Peyer's patch (tissue), 4 donors: ENCODE measurements at regions not wholly inside any gene's neighbourhood (a gene's known extent, or its start where the extent isn't known, plus 50 kb on each side); places are given as distances from the start of the nearest gene placed in this dataset.

Experiments used
- DNase-seq, 3 donors: peaks; one replicate each; pipeline ENCODE4 v3.0.0-alpha.2; 2017 to 2019
- H3K27ac ChIP-seq, 4 donors: fragments of 200-600 bp; sonication (generic); one replicate each; pipeline ENCODE4 v1.5.1; 2016 to 2019
- H3K27me3 ChIP-seq, 2 donors: fragments of 200-600 bp; sonication (generic); one replicate each; pipeline ENCODE4 v1.5.1; 2019
- H3K36me3 ChIP-seq, 3 donors: fragments of 200-600 bp; sonication (generic); one replicate each; pipeline ENCODE4 v1.5.1; 2016 to 2019
- H3K4me1 ChIP-seq, 4 donors: fragments of 200-600 bp; sonication (generic); one replicate each; pipeline ENCODE4 v1.5.1; 2016 to 2019
- H3K4me3 ChIP-seq, 4 donors: fragments of 200-600 bp; sonication (generic); 1 replicate in 3 of 4; 2 replicates in 1 of 4; pipeline ENCODE4 v1.5.1; 2016 to 2019; ENCODE audit warnings: mild to moderate bottlenecking in 1 of 4
- H3K9me3 ChIP-seq, 4 donors: fragments of 200-600 bp; sonication (generic); one replicate each; pipeline ENCODE4 v1.5.1; 2016 to 2019; ENCODE audit warnings: mild to moderate bottlenecking in 1 of 4
- CTCF ChIP-seq, 6 experiments: fragments of 450-650 bp in 4 of 6; fragments of 200-600 bp in 2 of 6; sonication (generic) in 1 of 6; IDR thresholded peaks; one replicate each; pipeline ENCODE4 v1.5.1; 2017 to 2019; ENCODE audit warnings: antibody characterized with exemption in 6 of 6, mild to moderate bottlenecking in 3 of 6, moderate library complexity in 1 of 6
- POLR2A ChIP-seq, 2 donors: fragments of 450-650 bp; IDR thresholded peaks; one replicate each; pipeline ENCODE4 v1.5.1; 2017; ENCODE audit warnings: antibody characterized with exemption in 2 of 2, mild to moderate bottlenecking in 2 of 2, moderate library complexity in 2 of 2

GRCh38 chr6:150702675-150703074 lies 103.0 kb downstream of the PLEKHG1 start:
- TF ChIP-seq POLR2A (IDR thresholded peaks at IDR 0.05) (no peak), CTCF (IDR thresholded peaks at IDR 0.05) (no peak)
- no peaks in the 10 kb centered on the region for H3K9me3 ChIP-seq
- H3K27ac ChIP-seq = peak overlapping the region in 1 of 4 donors; percentile 35
- DNase-seq = peak in 2 of 3 donors; percentile 50 to 61
- H3K4me1 ChIP-seq = no peaks in the 10 kb centered on the region
- no peaks in the 10 kb centered on the region for H3K36me3 ChIP-seq
- H3K27me3 ChIP-seq = no peaks in the 10 kb centered on the region
- H3K4me3 ChIP-seq = no peak overlapping the region

- no peaks in the 10 kb centered on the region for H3K27me3 ChIP-seq
- H3K27ac ChIP-seq = no peak overlapping the region
- no peak overlapping the region for H3K4me3 ChIP-seq
- H3K9me3 ChIP-seq = no peaks in the 10 kb centered on the region
- H3K36me3 ChIP-seq = no peaks in the 10 kb centered on the region
- TF ChIP-seq POLR2A (IDR thresholded peaks at IDR 0.05) (no peak), CTCF (IDR thresholded peaks at IDR 0.05) (no peak)
- H3K4me1 ChIP-seq = no peaks in the 10 kb centered on the region
- DNase-seq = no peak
These were observed 104.9 kb downstream of the PLEKHG1 start for GRCh38 chr6:150704447-150705192.

- Histone ChIP-seq H3K27me3 (no peaks in the 10 kb centered on the region), H3K9me3 (no peaks in the 10 kb centered on the region), H3K36me3 (no peaks in the 10 kb centered on the region), H3K4me3 (no peak overlapping the region), H3K27ac (no peak overlapping the region), H3K4me1 (peaks cover 0 to 1% (median 0%) of the 10 kb centered on the region in 4 donors)
- DNase-seq = no peak
- TF ChIP-seq CTCF (IDR thresholded peaks at IDR 0.05) (no peak), POLR2A (IDR thresholded peaks at IDR 0.05) (no peak)
These were observed 105.7 kb downstream of the PLEKHG1 start for GRCh38 chr6:150705392-150705791.

- H3K27me3 ChIP-seq = no peaks in the 10 kb centered on the region
- H3K9me3 ChIP-seq = no peaks in the 10 kb centered on the region
- no peak overlapping the region for H3K4me3 ChIP-seq
- H3K27ac ChIP-seq = no peak overlapping the region
- no peak for DNase-seq
- peaks cover 0 to 23% (median 0%) of the 10 kb centered on the region in 4 donors for H3K4me1 ChIP-seq
- TF ChIP-seq POLR2A (IDR thresholded peaks at IDR 0.05) = no peak
- TF ChIP-seq CTCF (IDR thresholded peaks at IDR 0.05) = no peak
- no peaks in the 10 kb centered on the region for H3K36me3 ChIP-seq
These were observed 110.6 kb downstream of the PLEKHG1 start for GRCh38 chr6:150710236-150710635.

GRCh38 chr6:150711061-150711460 lies 111.4 kb downstream of the PLEKHG1 start:
- Histone ChIP-seq H3K27ac (no peak overlapping the region), H3K9me3 (no peaks in the 10 kb centered on the region), H3K36me3 (no peaks in the 10 kb centered on the region), H3K4me1 (peaks cover 0 to 23% (median 0%) of the 10 kb centered on the region in 4 donors), H3K27me3 (no peaks in the 10 kb centered on the region), H3K4me3 (no peak overlapping the region)
- no peak for DNase-seq
- TF ChIP-seq POLR2A (IDR thresholded peaks at IDR 0.05) (no peak), CTCF (IDR thresholded peaks at IDR 0.05) (no peak)
